SK-N-SH (cell line): ENCODE measurements at regions not wholly inside any gene's neighbourhood (a gene's known extent, or its start where the extent isn't known, plus 50 kb on each side); places are given as distances from the start of the nearest gene placed in this dataset.

Experiments used
- CTCF ChIA-PET: fragments of 300-600, 350-600 bp; formaldehyde crosslinking; extraction: SDS; loops from one replicate; lab custom pipeline; 2021; lab: Yijun Ruan, JAX
- POLR2A ChIA-PET: fragments of 350-600 bp; sonication (Branson Sonifier 250); formaldehyde crosslinking; extraction: SDS; loops from one replicate; lab custom pipeline; 2020; ENCODE audit warnings: antibody characterized with exemption, inconsistent platforms; lab: Yijun Ruan, JAX
- DNase-seq: peaks from one replicate; pipeline ENCODE4 v3.0.0; 2012
- H2AFZ ChIP-seq: fragments of 200-600 bp; sonication (generic); 2 replicates; pipeline ENCODE4 v1.8.1; 2016; ENCODE audit warnings: antibody characterized with exemption, mild to moderate bottlenecking, low read depth
- H3F3A ChIP-seq: fragments of 200-600 bp; sonication (generic); replicated peaks from 2 replicates; pipeline ENCODE3; 2016; ENCODE audit warnings: antibody characterized with exemption, mild to moderate bottlenecking; ENCODE audit not compliant: insufficient read depth
- H3K27ac ChIP-seq, 2 experiments: fragments of 200-500 bp in 1 of 2; fragments of 200-600 bp in 1 of 2; sonication (Bioruptor generic) in 1 of 2; sonication (generic), shearing (Covaris generic) in 1 of 2; 2 replicates each; pipeline versions ENCODE4 v1.5.1 to v1.6.1; 2014 to 2016; ENCODE audit warnings: low read depth in 2 of 2, inconsistent platforms in 1 of 2, low read length in 1 of 2, mild to moderate bottlenecking in 1 of 2, mixed read lengths in 1 of 2
- H3K27me3 ChIP-seq: fragments of 200-600 bp; sonication (generic), shearing (Covaris generic); 2 replicates; pipeline ENCODE4 v1.6.1; 2016; ENCODE audit warnings: mixed run types; ENCODE audit not compliant: insufficient read depth
- H3K36me3 ChIP-seq, 2 experiments: fragments of 200-500 bp in 1 of 2; fragments of 200-600 bp in 1 of 2; sonication (Bioruptor generic) in 1 of 2; sonication (generic) in 1 of 2; replicated peaks in 1 of 2; 2 replicates each; pipeline versions ENCODE3 to v1.5.1; 2014 to 2016; ENCODE audit warnings: low read length in 1 of 2, mild to moderate bottlenecking in 1 of 2; ENCODE audit not compliant: insufficient read depth in 2 of 2, control insufficient read depth in 1 of 2
- H3K4me1 ChIP-seq, 2 experiments: fragments of 200-500 bp in 1 of 2; fragments of 200-600 bp in 1 of 2; sonication (Bioruptor generic) in 1 of 2; sonication (generic), shearing (Covaris generic) in 1 of 2; 2 replicates each; pipeline versions ENCODE4 v1.5.1 to v1.6.1; 2014 to 2016; ENCODE audit warnings: low read depth in 1 of 2, low read length in 1 of 2, mixed run types in 1 of 2; ENCODE audit not compliant: insufficient read depth in 2 of 2, control insufficient read depth in 1 of 2
- H3K4me2 ChIP-seq: fragments of 200-600 bp; sonication (generic), shearing (Covaris generic); 2 replicates; pipeline ENCODE4 v1.6.1; 2017; ENCODE audit warnings: mixed run types
- H3K4me3 ChIP-seq, 2 experiments: fragments of 200-500 bp in 1 of 2; fragments of 200-600 bp in 1 of 2; sonication (Bioruptor generic) in 1 of 2; sonication (generic), shearing (Covaris generic) in 1 of 2; 2 replicates each; pipeline versions ENCODE4 v1.5.1 to v1.8.1; 2014 to 2016; ENCODE audit warnings: low read depth in 2 of 2, inconsistent platforms in 1 of 2, low read length in 1 of 2, mild to moderate bottlenecking in 1 of 2, mixed read lengths in 1 of 2, moderate library complexity in 1 of 2
- H3K79me2 ChIP-seq: fragments of 200-600 bp; sonication (generic); 2 replicates; pipeline ENCODE4 v1.8.1; 2017; ENCODE audit warnings: mild to moderate bottlenecking; ENCODE audit not compliant: insufficient read depth
- H3K9ac ChIP-seq: fragments of 200-600 bp; sonication (generic); 2 replicates; pipeline ENCODE4 v1.6.1; 2017; ENCODE audit warnings: mixed run types
- H3K9me2 ChIP-seq: fragments of 200-600 bp; sonication (generic); 2 replicates; pipeline ENCODE4 v1.6.1; 2017; ENCODE audit warnings: mixed run types
- H3K9me3 ChIP-seq: fragments of 200-600 bp; sonication (generic); 2 replicates; pipeline ENCODE4 v1.6.1; 2017; ENCODE audit warnings: mixed run types, mild to moderate bottlenecking, moderate library complexity
- H4K20me1 ChIP-seq: fragments of 200-600 bp; sonication (generic); 2 replicates; pipeline ENCODE4 v1.6.1; 2017; ENCODE audit warnings: mild to moderate bottlenecking, mixed run types; ENCODE audit not compliant: insufficient read depth
- ELF1 ChIP-seq: IDR thresholded peaks from 2 replicates; pipeline ENCODE4 v1.4.0; 2012
- EP300 ChIP-seq, 2 experiments: IDR thresholded peaks; 2 replicates each; pipeline versions ENCODE4 v1.4.0 to v1.6.1; 2012; ENCODE audit warnings: borderline replicate concordance in 1 of 2, low read depth in 1 of 2, low read length in 1 of 2
- EZH2phosphoT487 ChIP-seq: fragments of 200-600 bp; sonication (generic); IDR thresholded peaks from 2 replicates; pipeline ENCODE4 v1.6.1; 2017; ENCODE audit warnings: low read depth, mixed run types, mild to moderate bottlenecking, antibody characterized with exemption, moderate library complexity, borderline replicate concordance
- GABPA ChIP-seq: IDR thresholded peaks from 2 replicates; pipeline ENCODE4 v1.4.0; 2012; ENCODE audit warnings: low read depth, mild to moderate bottlenecking
- IRF3 ChIP-seq: fragments of 150-350 bp; IDR thresholded peaks from 2 replicates; pipeline ENCODE4 v1.6.1; 2016; ENCODE audit warnings: mild to moderate bottlenecking, low read depth, low read length
- NFIC ChIP-seq: IDR thresholded peaks from 2 replicates; pipeline ENCODE4 v1.4.0; 2012; ENCODE audit warnings: borderline replicate concordance
- POLR2AphosphoS5 ChIP-seq: IDR thresholded peaks from 2 replicates; pipeline ENCODE4 v1.6.1; 2012; ENCODE audit warnings: low read depth, low read length
- RFX5 ChIP-seq: IDR thresholded peaks from 2 replicates; pipeline ENCODE4 v1.6.1; 2012; ENCODE audit warnings: mild to moderate bottlenecking, improper control_type of control experiment, low read length
- RXRA ChIP-seq: IDR thresholded peaks from 2 replicates; pipeline ENCODE4 v1.4.0; 2012; ENCODE audit warnings: low read depth, mild to moderate bottlenecking, borderline replicate concordance
- SIN3A ChIP-seq: IDR thresholded peaks from 2 replicates; pipeline ENCODE4 v1.6.1; 2012; ENCODE audit warnings: low read depth, mild to moderate bottlenecking, low read length, moderate library complexity, borderline replicate concordance
- SMC3 ChIP-seq: IDR thresholded peaks from 2 replicates; pipeline ENCODE4 v1.6.1; 2012; ENCODE audit warnings: low read depth, low read length, improper control_type of control experiment
- USF1 ChIP-seq: IDR thresholded peaks from 2 replicates; pipeline ENCODE4 v1.4.0; 2012; ENCODE audit warnings: low read depth, borderline replicate concordance
- WGBS: methylation state at CpG from one replicate; pipeline ENCODE4 v1.1.6; 2017; ENCODE audit warnings: low lambda C conversion rate; 5-methylcytosine and 5-hydroxymethylcytosine counted together

DNA sequence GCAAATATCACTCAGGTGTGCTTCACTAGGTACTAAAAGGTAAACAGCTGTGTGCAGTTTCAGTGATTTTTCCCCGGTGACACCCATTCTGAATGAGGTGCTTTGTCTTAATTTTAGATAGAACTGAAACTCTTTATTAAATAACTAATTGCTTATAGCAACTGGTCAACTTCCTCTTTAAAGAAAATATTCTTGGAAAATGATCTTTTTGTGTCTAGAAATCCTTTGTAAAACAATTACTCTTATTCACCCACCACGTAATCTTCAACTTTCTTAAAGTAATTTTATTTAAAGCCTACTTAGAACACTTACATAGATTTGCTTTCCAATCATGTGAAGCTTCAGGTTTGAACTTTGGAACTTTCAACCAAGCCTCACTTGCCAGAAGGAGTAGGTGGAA is 57.9 kb upstream of the RMDN2 start:
- TF ChIP-seq EP300 (IDR thresholded peaks at IDR 0.05; ENCODE audit: borderline replicate concordance in 1 of 2, low read depth in 1 of 2, low read length in 1 of 2), result no peak
- TF ChIP-seq USF1, result no peak
- TF ChIP-seq SMC3, result no peak
- TF ChIP-seq NFIC, result no peak
- no peak for TF ChIP-seq GABPA
- no peak for TF ChIP-seq SIN3A
- no peak for TF ChIP-seq ELF1
- no peak for TF ChIP-seq IRF3
- no peak overlapping the region for H2AFZ ChIP-seq
- H3K4me3 ChIP-seq, result no peak overlapping the region
- H4K20me1 ChIP-seq, result no peaks in the 10 kb centered on the region
- peaks cover 9% of the 10 kb centered on the region for H3F3A ChIP-seq
- H3K27me3 ChIP-seq, result no peaks in the 10 kb centered on the region
- DNase-seq, result no peak
- no peaks in the 10 kb centered on the region for H3K9me3 ChIP-seq
- ChIA-PET CTCF (interaction anchor here (1.6 to 7.4 kb wide), 3 partner anchors 10 to 471 kb away, joined by 8 to 71 read pairs (median 17); no protein-coding TSS in a partner anchor), POLR2A (no interaction called here)
- H3K4me1 ChIP-seq, result peaks cover 18 to 35% of the 10 kb centered on the region in 2 experiments; a peak in 3 of 4 replicates
- no peak overlapping the region for H3K9ac ChIP-seq
- 81% methylated on average over 2 of the region's 2 CpGs for WGBS
- no peaks in the 10 kb centered on the region for H3K9me2 ChIP-seq
- H3K4me2 ChIP-seq, result no peak overlapping the region
- no peaks in the 10 kb centered on the region for H3K79me2 ChIP-seq
- H3K27ac ChIP-seq, result no peak overlapping the region
- no peaks in the 10 kb centered on the region for H3K36me3 ChIP-seq

GRCh38 chr2:37868866-37869265 is 56.2 kb upstream of the RMDN2 start:
- Histone ChIP-seq H3K27me3 (no peaks in the 10 kb centered on the region), H3F3A (peaks cover 9% of the 10 kb centered on the region), H3K9me2 (no peaks in the 10 kb centered on the region), H2AFZ (no peak overlapping the region), H3K9me3 (no peaks in the 10 kb centered on the region), H4K20me1 (no peaks in the 10 kb centered on the region), H3K27ac (no peak overlapping the region), H3K79me2 (no peaks in the 10 kb centered on the region), H3K36me3 (no peaks in the 10 kb centered on the region), H3K4me2 (no peak overlapping the region), H3K9ac (no peak overlapping the region), H3K4me3 (no peak overlapping the region), H3K4me1 (peaks cover 20 to 50% of the 10 kb centered on the region in 2 experiments; a peak in 3 of 4 replicates)
- no peak for DNase-seq
- CTCF ChIA-PET, result interaction anchor here (0.9 to 23.4 kb wide), 7 partner anchors 8 to 469 kb away, joined by 3 to 546 read pairs (median 22); no protein-coding TSS in a partner anchor
- 48% methylated on average over 2 of the region's 2 CpGs for WGBS
- POLR2A ChIA-PET, result interaction anchor here (3.5 kb wide), 1 partner anchor 12 kb away, joined by 9 read pairs; no protein-coding TSS in a partner anchor
- TF ChIP-seq EZH2phosphoT487, result no peak
- no peak for TF ChIP-seq NFIC
- no peak for TF ChIP-seq RXRA
- TF ChIP-seq POLR2AphosphoS5, result no peak
- TF ChIP-seq RFX5, result no peak
- TF ChIP-seq EP300 (IDR thresholded peaks at IDR 0.05; ENCODE audit: borderline replicate concordance in 1 of 2, low read depth in 1 of 2, low read length in 1 of 2), result no peak
